Adipocyte (in vitro differentiated cells): ENCODE measurements at regions not wholly inside any gene's neighbourhood (a gene's known extent, or its start where the extent isn't known, plus 50 kb on each side); places are given as distances from the start of the nearest gene placed in this dataset.

Experiments used
- DNase-seq: peaks from one replicate; pipeline ENCODE4 v3.0.0-alpha.2; 2015; ENCODE audit warnings: low read depth
- H3K27me3 ChIP-seq: replicated peaks from 2 replicates; pipeline ENCODE4 v1.7.0; 2013; ENCODE audit warnings: mild to moderate bottlenecking, low read length, moderate library complexity; ENCODE audit not compliant: control insufficient read depth, insufficient read depth
- H3K36me3 ChIP-seq: 2 replicates; pipeline ENCODE4 v1.7.0; 2013; ENCODE audit warnings: low read length, mild to moderate bottlenecking, moderate library complexity; ENCODE audit not compliant: control insufficient read depth, insufficient read depth, severe bottlenecking
- H3K4me1 ChIP-seq: 2 replicates; pipeline ENCODE4 v1.7.0; 2013; ENCODE audit warnings: mild to moderate bottlenecking, low read length, moderate library complexity; ENCODE audit not compliant: control insufficient read depth, insufficient read depth
- H3K4me3 ChIP-seq: 2 replicates; pipeline ENCODE4 v1.7.0; 2013; ENCODE audit warnings: mild to moderate bottlenecking, low read length, moderate library complexity
- H3K9ac ChIP-seq: 2 replicates; pipeline ENCODE4 v1.7.0; 2013; ENCODE audit warnings: mild to moderate bottlenecking, low read length, moderate library complexity
- H3K9me3 ChIP-seq: 2 replicates; pipeline ENCODE4 v1.7.0; 2013; ENCODE audit warnings: mild to moderate bottlenecking, low read length, moderate library complexity; ENCODE audit not compliant: control insufficient read depth

GRCh38 chr10:124301736-124302135 is 117.0 kb downstream of the OAT start:
- no peak overlapping the region for H3K9ac ChIP-seq
- no peaks in the 10 kb centered on the region for H3K4me1 ChIP-seq

GRCh38 chr10:124300735-124301134 is 118.0 kb downstream of the OAT start:
- H3K4me1 ChIP-seq, result no peaks in the 10 kb centered on the region
- H3K9ac ChIP-seq, result no peak overlapping the region
- H3K36me3 ChIP-seq, result no peaks in the 10 kb centered on the region
- peaks cover 14% of the 10 kb centered on the region for H3K9me3 ChIP-seq
- H3K4me3 ChIP-seq, result no peak overlapping the region
- peaks cover 5% of the 10 kb centered on the region for H3K27me3 ChIP-seq
- no peak for DNase-seq

More at GRCh38 chr10:124301736-124302135, 117.0 kb downstream of the OAT start:
- Histone ChIP-seq H3K4me3 (no peak overlapping the region), H3K36me3 (no peaks in the 10 kb centered on the region), H3K27me3 (peaks cover 5% of the 10 kb centered on the region), H3K9me3 (peaks cover 14% of the 10 kb centered on the region)
- DNase-seq, result peak; percentile 50

- Histone ChIP-seq H3K4me1 (no peaks in the 10 kb centered on the region), H3K4me3 (no peak overlapping the region), H3K36me3 (no peaks in the 10 kb centered on the region), H3K9ac (no peak overlapping the region), H3K9me3 (peaks cover 14% of the 10 kb centered on the region), H3K27me3 (peaks cover 5% of the 10 kb centered on the region)
- DNase-seq, result no peak
Measured at GRCh38 chr10:124300224-124300623, 118.5 kb downstream of the OAT start.

- Histone ChIP-seq H3K9ac (no peak overlapping the region), H3K4me1 (no peaks in the 10 kb centered on the region), H3K9me3 (peaks cover 14% of the 10 kb centered on the region), H3K36me3 (no peaks in the 10 kb centered on the region), H3K4me3 (no peak overlapping the region), H3K27me3 (peaks cover 5% of the 10 kb centered on the region)
- DNase-seq, result no peak
Measured at GRCh38 chr10:124299696-124300095, 119.0 kb downstream of the OAT start.

- Histone ChIP-seq H3K36me3 (no peaks in the 10 kb centered on the region), H3K4me3 (no peak overlapping the region), H3K4me1 (no peaks in the 10 kb centered on the region), H3K27me3 (peaks cover 5% of the 10 kb centered on the region), H3K9me3 (peaks cover 14% of the 10 kb centered on the region), H3K9ac (no peak overlapping the region)
- no peak for DNase-seq
Measured at GRCh38 chr10:124298891-124299290, 119.8 kb downstream of the OAT start.

GRCh38 chr10:124296813-124297788 is 121.6 kb downstream of the OAT start:
- H3K36me3 ChIP-seq, result no peaks in the 10 kb centered on the region
- peaks cover 5% of the 10 kb centered on the region for H3K27me3 ChIP-seq
- no peaks in the 10 kb centered on the region for H3K4me1 ChIP-seq
- peaks cover 14% of the 10 kb centered on the region for H3K9me3 ChIP-seq
- no peak for DNase-seq
- H3K4me3 ChIP-seq, result no peak overlapping the region
- H3K9ac ChIP-seq, result no peak overlapping the region

- Histone ChIP-seq H3K36me3 (no peaks in the 10 kb centered on the region), H3K9me3 (peaks cover 14% of the 10 kb centered on the region), H3K9ac (no peak overlapping the region), H3K4me3 (no peak overlapping the region), H3K27me3 (peaks cover 5% of the 10 kb centered on the region), H3K4me1 (no peaks in the 10 kb centered on the region)
- DNase-seq, result peak; percentile 74
Measured at GRCh38 chr10:124296121-124296812, 122.5 kb downstream of the OAT start.

- Histone ChIP-seq H3K27me3 (peaks cover under 1% of the 10 kb centered on the region), H3K4me3 (no peak overlapping the region), H3K9ac (no peak overlapping the region), H3K4me1 (no peaks in the 10 kb centered on the region), H3K9me3 (peaks cover 3% of the 10 kb centered on the region), H3K36me3 (no peaks in the 10 kb centered on the region)
- no peak for DNase-seq
Measured at GRCh38 chr10:124294811-124295770, 123.6 kb downstream of the OAT start.

GRCh38 chr10:124293616-124294449 is 124.9 kb downstream of the OAT start:
- Histone ChIP-seq H3K36me3 (no peaks in the 10 kb centered on the region), H3K27me3 (peaks cover 5% of the 10 kb centered on the region), H3K4me3 (no peak overlapping the region), H3K4me1 (no peaks in the 10 kb centered on the region), H3K9me3 (no peaks in the 10 kb centered on the region), H3K9ac (no peak overlapping the region)
- DNase-seq, result no peak

- H3K4me1 ChIP-seq, result no peaks in the 10 kb centered on the region
- no peaks in the 10 kb centered on the region for H3K36me3 ChIP-seq
- peak; percentile 44 for DNase-seq
- no peak overlapping the region for H3K4me3 ChIP-seq
- H3K9me3 ChIP-seq, result no peaks in the 10 kb centered on the region
- no peak overlapping the region for H3K9ac ChIP-seq
- peaks cover 5% of the 10 kb centered on the region for H3K27me3 ChIP-seq
Measured at GRCh38 chr10:124292911-124293615, 125.7 kb downstream of the OAT start.
